CD4-positive, alpha-beta T cell treated with Interleukin-10 for 1 hour (primary cell): ENCODE measurements at regions not wholly inside any gene's neighbourhood (a gene's known extent, or its start where the extent isn't known, plus 50 kb on each side); places are given as distances from the start of the nearest gene placed in this dataset.
"Not testable (repeated sequence)": the region's sequence is repeated elsewhere in the genome, so short reads cannot be mapped to it uniquely, and the experiment has no call there.

ENCODE experiments used
- DNase-seq: peaks from one replicate; pipeline ENCODE4 v3.0.0-alpha.2; 2020

- no peak for DNase-seq
Measured at GRCh38 chr4:183816882-183817509, 88.1 kb upstream of the STOX2 start.

- not testable (repeated sequence) for DNase-seq
Measured at GRCh38 chr4:183818591-183818990, 86.5 kb upstream of the STOX2 start.

GRCh38 chr4:183821076-183821853 is 83.8 kb upstream of the STOX2 start:
- DNase-seq: no peak

GRCh38 chr4:183823434-183823833 is 81.7 kb upstream of the STOX2 start:
- no peak for DNase-seq

- no peak for DNase-seq
Measured at GRCh38 chr4:183825346-183825745, 79.8 kb upstream of the STOX2 start.

GRCh38 chr4:183826461-183826860 is 78.6 kb upstream of the STOX2 start:
- no peak for DNase-seq

- DNase-seq: no peak
Measured at GRCh38 chr4:183828125-183828524, 77.0 kb upstream of the STOX2 start.

GRCh38 chr4:183828839-183829238 is 76.3 kb upstream of the STOX2 start:
- DNase-seq: no peak

GRCh38 chr4:183830438-183830985 is 74.6 kb upstream of the STOX2 start:
- no peak for DNase-seq

- DNase-seq: no peak
Measured at GRCh38 chr4:183831026-183831446, 74.1 kb upstream of the STOX2 start.

GRCh38 chr4:183831683-183832082 is 73.4 kb upstream of the STOX2 start:
- DNase-seq: no peak

- DNase-seq: no peak
Measured at GRCh38 chr4:183832776-183833450, 72.2 kb upstream of the STOX2 start.

- no peak for DNase-seq
Measured at GRCh38 chr4:183834252-183834651, 70.9 kb upstream of the STOX2 start.

- DNase-seq: no peak
Measured at GRCh38 chr4:183837222-183837621, 67.9 kb upstream of the STOX2 start.

- no peak for DNase-seq
Measured at GRCh38 chr4:183838987-183839712, 66.0 kb upstream of the STOX2 start.

GRCh38 chr4:183840311-183840710 is 64.8 kb upstream of the STOX2 start:
- DNase-seq: peak; percentile 58

- DNase-seq: no peak
Measured at GRCh38 chr4:183841001-183841400, 64.1 kb upstream of the STOX2 start.

GRCh38 chr4:183842129-183842528 is 63.0 kb upstream of the STOX2 start:
- DNase-seq: no peak

- no peak for DNase-seq
Measured at GRCh38 chr4:183843248-183843671, 61.8 kb upstream of the STOX2 start.

GRCh38 chr4:183846951-183847350 is 58.2 kb upstream of the STOX2 start:
- DNase-seq: no peak

GRCh38 chr4:183848805-183849204 is 56.3 kb upstream of the STOX2 start:
- DNase-seq: no peak

- no peak for DNase-seq
Measured at GRCh38 chr4:183852910-183853547, 52.1 kb upstream of the STOX2 start.
